Cardiac fibroblast (primary cell): ENCODE measurements at regions not wholly inside any gene's neighbourhood (a gene's known extent, or its start where the extent isn't known, plus 50 kb on each side); places are given as distances from the start of the nearest gene placed in this dataset.

ENCODE experiments used
- DNase-seq, 2 donors: peaks; one replicate each; pipeline versions ENCODE4 v3.0.0 to v3.0.0-alpha.2; 2010; ENCODE audit warnings: low read depth in 2 of 2
- H3K4me3 ChIP-seq, 2 donors: replicated peaks in 1 of 2; 1 replicate in 1 of 2; 2 replicates in 1 of 2; pipeline ENCODE4 v1.5.1; 2011; ENCODE audit warnings: low read depth in 2 of 2, low read length in 2 of 2, mild to moderate bottlenecking in 2 of 2, moderate library complexity in 1 of 2
- TF ChIP-seq, protein P1 (sequence below): IDR thresholded peaks from one replicate; pipeline ENCODE4 v1.5.1; 2011; ENCODE audit warnings: low read depth, mild to moderate bottlenecking, low read length, inconsistent platforms

DNA sequence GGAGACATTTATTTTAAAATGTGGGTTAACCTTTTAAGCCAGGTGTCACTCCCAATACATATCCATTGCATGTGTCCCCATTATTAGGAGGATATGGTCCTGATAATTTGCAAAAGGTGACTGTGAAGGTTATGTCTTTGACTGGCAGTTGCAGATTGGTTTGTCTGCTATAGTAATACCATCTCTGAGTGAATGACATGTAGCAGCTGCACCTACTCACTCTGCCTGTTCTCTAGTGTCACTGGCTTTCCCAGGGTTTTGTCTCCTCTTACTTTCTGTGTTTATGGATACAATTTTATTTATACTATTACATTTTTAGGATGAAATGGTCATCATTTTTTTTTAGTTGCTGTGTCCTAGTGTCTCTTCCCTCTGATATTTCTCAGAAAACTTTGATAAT lies 393.2 kb downstream of the C3orf38 start:
- TF ChIP-seq, protein P1, sequence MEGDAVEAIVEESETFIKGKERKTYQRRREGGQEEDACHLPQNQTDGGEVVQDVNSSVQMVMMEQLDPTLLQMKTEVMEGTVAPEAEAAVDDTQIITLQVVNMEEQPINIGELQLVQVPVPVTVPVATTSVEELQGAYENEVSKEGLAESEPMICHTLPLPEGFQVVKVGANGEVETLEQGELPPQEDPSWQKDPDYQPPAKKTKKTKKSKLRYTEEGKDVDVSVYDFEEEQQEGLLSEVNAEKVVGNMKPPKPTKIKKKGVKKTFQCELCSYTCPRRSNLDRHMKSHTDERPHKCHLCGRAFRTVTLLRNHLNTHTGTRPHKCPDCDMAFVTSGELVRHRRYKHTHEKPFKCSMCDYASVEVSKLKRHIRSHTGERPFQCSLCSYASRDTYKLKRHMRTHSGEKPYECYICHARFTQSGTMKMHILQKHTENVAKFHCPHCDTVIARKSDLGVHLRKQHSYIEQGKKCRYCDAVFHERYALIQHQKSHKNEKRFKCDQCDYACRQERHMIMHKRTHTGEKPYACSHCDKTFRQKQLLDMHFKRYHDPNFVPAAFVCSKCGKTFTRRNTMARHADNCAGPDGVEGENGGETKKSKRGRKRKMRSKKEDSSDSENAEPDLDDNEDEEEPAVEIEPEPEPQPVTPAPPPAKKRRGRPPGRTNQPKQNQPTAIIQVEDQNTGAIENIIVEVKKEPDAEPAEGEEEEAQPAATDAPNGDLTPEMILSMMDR: no peak
- H3K4me3 ChIP-seq: no peak overlapping the region
- DNase-seq: no peak

DNA sequence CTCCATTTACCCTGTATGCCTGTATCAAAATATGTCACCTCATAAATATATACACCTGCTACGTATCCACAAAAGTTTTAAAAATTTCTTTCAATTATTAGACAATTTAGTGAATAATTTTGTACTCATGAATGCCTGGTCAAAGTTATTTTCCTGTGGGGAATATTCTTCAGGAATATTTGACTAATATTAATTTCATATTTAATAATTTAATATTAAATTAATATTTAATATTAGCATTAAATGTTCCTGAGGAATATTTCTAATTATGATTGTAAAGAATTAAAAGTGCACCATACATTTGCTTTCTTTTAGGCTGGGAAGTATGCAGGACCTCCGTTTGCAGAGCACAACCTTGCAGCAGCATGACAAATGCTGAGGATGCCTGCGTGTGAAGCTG lies 422.7 kb downstream of the C3orf38 start:
- TF ChIP-seq, protein P1: no peak
- no peak overlapping the region for H3K4me3 ChIP-seq
- DNase-seq: no peak

DNA sequence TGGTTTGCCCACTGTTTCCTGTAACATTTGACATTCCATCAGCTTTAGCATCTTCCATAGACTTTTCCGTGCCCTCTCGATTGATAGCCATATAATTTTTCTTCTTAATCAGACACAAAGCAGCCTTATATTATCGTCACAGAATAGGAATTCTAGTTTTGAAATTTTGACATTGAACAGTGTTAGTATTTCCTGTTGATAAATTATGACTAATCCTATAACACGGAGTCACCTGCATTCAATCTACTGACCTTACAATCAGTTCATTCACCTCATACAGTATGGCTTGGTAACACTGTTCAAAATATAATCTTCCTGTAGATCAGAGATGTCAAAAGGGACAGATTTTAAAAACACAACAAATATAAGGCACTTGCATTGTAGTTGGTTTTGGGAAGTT lies 423.7 kb downstream of the C3orf38 start:
- no peak for DNase-seq
- TF ChIP-seq, protein P1: no peak
- no peak overlapping the region for H3K4me3 ChIP-seq

DNA sequence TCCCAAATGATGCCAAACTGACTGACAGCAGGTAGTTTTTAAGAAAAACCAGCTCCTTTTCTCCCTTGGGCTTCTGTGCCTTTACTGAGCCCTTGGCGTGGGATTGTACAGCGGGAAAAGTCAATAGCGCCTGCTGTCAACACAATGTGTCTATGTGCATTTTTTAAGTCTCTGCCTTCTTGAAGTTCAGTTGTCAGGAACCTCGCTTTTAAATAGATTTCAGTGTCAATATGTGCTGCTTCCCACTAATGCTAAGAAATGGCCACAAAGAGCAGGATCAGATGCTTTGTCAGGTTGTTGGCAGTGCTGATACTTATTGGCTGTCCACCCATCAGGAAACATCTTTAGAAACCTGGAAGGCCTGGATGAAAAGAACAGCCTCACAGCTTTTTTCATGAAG lies 424.4 kb downstream of the C3orf38 start:
- TF ChIP-seq, protein P1: no peak
- no peak for DNase-seq
- H3K4me3 ChIP-seq: no peak overlapping the region

DNA sequence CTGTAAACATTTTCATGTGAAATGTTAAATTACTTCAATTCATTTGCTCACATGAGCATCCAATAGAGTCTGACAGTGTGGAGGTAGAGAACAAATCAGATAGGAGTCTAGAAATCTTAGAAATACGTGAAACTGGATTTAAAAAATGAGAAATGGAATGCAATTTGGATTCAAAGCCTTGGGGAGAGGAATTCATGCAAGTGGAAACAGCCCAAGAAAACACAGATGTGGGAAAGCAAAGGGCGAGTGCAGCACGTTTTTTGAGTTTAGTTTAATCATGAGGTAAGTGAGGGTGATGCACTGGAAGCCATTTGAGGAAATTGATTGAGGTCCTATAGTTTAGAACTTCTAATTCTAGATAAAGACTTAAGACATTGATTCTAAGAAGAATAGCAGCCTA lies 434.7 kb downstream of the C3orf38 start:
- no peak overlapping the region for H3K4me3 ChIP-seq
- TF ChIP-seq, protein P1: no peak
- DNase-seq: no peak

DNA sequence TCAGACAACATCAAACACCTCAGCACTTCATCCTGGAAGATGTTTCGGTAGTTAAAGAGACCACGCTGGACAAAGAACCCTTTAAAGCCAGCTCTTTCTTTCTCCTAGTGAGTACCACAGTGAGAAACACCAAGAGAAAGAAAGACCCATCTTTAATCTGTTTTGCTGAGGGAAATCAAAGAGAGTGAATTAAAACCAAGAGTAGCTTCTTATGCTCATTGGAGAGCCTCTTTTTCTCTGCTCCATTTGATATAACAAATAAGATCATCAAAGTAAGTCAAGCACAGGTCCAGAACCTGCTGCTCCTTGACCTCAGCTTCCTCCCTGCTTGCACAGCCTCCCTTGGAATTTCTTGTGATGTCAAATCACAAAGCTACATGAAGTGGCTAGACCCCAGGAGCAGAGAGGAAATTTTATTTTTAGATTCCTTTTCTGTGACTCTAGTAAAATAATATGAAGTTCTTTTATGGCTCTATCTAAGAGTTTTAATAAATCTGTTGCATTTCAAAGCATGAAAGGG lies 436.4 kb downstream of the C3orf38 start:
- TF ChIP-seq, protein P1: no peak
- DNase-seq: no peak
- no peak overlapping the region for H3K4me3 ChIP-seq

DNA sequence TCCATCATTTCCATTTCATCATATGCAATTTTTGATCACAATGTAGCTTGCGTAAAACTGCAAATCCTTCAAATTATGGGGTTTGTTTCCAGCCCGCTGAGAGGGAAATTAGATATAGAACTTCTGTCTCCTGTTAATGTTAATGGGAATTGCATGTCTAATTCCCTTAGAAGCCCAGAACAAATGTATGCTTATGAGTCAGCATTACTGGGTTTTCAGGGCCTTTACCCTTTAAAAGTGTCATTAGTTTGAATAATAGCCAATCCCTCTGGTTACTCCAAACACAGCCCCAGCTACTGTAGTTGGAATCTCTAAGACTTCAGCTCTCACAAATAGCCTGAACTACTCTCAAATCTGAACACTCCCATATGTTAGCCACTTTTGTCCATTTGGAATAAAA lies 439.4 kb downstream of the C3orf38 start:
- DNase-seq: peak in 1 of 2 donors; percentile 4
- TF ChIP-seq, protein P1: no peak
- no peak overlapping the region for H3K4me3 ChIP-seq
